ENCODE measurements at regions not wholly inside any gene's neighbourhood (a gene's known extent, or its start where the extent isn't known, plus 50 kb on each side); places are given as distances from the start of the nearest gene placed in this dataset.

DNA sequence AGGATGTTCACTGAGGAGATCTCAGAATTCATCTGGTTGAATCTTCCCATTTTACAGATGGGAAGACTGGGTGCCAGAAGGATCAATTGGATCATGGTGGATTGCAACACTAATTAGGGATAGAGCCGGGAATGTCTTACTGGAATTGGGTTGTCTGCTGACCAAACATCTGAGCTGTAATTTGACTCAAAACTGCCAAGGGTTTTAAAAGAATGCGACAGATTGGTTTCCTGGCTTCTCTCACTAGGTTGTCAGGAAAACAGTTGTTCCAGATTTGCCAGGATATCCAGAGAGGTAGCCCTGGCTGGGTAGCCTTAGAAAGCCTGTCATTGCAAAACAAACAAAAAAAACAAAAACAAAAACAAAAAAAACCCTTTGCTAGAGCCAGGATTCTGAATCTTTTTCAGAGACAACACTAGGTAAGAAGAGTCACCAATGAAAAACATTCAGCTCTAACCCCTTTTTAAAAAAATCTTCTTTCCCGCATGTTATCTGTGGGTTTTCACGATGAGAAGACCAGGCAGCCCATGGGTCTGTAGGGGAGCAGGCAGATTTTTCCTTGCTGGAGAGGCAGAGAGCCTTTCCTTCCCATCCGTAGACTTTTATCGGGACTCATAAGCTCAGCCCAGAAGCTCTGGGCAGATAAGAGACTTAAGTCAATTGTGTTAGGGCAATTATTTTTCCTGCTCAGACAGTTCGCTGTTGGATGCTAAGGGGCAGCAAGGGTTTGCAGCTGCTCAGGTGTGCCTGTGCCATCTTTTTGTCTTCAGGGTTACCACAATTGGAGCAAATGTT lies 418.9 kb downstream of the PRDM2 start:
- Histone ChIP-seq H3K27ac (ENCODE audit: low read depth in 1 of 2, low read length in 1 of 2) (no peak overlapping the region), H3K4me1 (ENCODE audit: control insufficient read depth in 5 of 5, insufficient read depth in 5 of 5, low read length in 5 of 5) (no peaks in the 10 kb centered on the region), H3K9ac (ENCODE audit: insufficient read depth in 1 of 2, low read length in 2 of 2) (no peak overlapping the region), H3K27me3 (ENCODE audit: control insufficient read depth in 3 of 3, insufficient read depth in 3 of 3, low read length in 2 of 3) (no peaks in the 10 kb centered on the region), H3K9me3 (ENCODE audit: control insufficient read depth in 4 of 4, insufficient read depth in 3 of 4, low read length in 3 of 4) (no peaks in the 10 kb centered on the region), H3K36me3 (ENCODE audit: control insufficient read depth in 4 of 4, insufficient read depth in 4 of 4, low read length in 4 of 4) (no peaks in the 10 kb centered on the region), H3K4me3 (no peak overlapping the region)
- DNase-seq (no peak), ATAC-seq (ENCODE audit: insufficient read depth, low FRiP score) (no peak)
- no peak for TF ChIP-seq CTCF (IDR thresholded peaks at IDR 0.05; ENCODE audit: control extremely low read depth, extremely low read depth)
- WGBS, 2 donors, result 43 to 62% methylated on average over 7 of the region's 7 CpGs

DNA sequence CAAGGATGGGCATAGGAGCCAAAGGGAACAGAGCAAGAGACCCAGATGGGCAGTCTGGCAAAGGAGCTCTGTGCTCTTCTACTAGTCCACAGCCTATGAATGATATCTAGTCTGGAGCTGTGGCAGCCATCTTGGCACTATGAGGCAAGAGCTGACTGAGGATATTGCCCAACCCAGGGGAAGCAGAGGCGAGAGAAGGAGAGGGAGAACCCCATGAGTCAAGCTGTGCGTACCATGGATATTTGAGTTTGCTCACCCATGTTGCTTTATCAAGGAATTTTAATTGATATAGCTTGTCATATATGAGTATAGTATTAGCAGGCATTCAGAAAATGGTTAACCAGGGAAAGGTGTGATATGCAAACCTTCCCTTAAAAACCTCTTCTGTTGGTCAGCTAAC lies 420.9 kb downstream of the PRDM2 start:
- no peak for DNase-seq
- Histone ChIP-seq H3K36me3 (ENCODE audit: control insufficient read depth in 4 of 4, insufficient read depth in 4 of 4, low read length in 4 of 4) (no peaks in the 10 kb centered on the region), H3K27me3 (ENCODE audit: control insufficient read depth in 3 of 3, insufficient read depth in 3 of 3, low read length in 2 of 3) (no peaks in the 10 kb centered on the region), H3K4me3 (no peak overlapping the region), H3K27ac (ENCODE audit: low read depth in 1 of 2, low read length in 1 of 2) (no peak overlapping the region), H3K9me3 (ENCODE audit: control insufficient read depth in 4 of 4, insufficient read depth in 3 of 4, low read length in 3 of 4) (no peaks in the 10 kb centered on the region), H3K9ac (ENCODE audit: insufficient read depth in 1 of 2, low read length in 2 of 2) (no peak overlapping the region), H3K4me1 (ENCODE audit: control insufficient read depth in 5 of 5, insufficient read depth in 5 of 5, low read length in 5 of 5) (no peaks in the 10 kb centered on the region)
- WGBS, 2 donors, result 57 to 83% methylated on average over 2 of the region's 2 CpGs
- TF ChIP-seq CTCF (IDR thresholded peaks at IDR 0.05; ENCODE audit: control extremely low read depth, extremely low read depth), result no peak
- ATAC-seq (ENCODE audit: insufficient read depth, low FRiP score), result no peak

DNA sequence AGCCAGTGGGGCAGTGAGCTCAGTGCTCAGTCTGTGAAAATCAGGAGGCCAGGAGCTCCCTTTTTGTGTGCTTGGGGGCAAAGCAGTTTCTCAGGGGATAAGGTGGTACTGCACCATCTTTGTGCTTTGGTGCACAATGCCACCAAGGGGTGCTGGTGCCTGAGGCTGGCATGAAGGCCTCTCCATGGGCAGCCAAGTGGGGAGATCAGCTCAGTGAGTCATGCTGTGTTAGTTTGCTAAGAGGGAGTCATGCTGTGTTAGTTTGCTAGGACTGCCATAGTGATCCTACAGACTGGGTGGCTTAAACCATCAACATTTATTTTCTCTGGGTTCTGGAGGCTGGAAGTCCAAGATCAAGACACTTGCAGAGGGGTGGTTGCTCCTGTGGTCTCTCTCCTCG lies 428.1 kb downstream of the PRDM2 start:
- H3K4me1 ChIP-seq (ENCODE audit: control insufficient read depth in 5 of 5, insufficient read depth in 5 of 5, low read length in 5 of 5), result no peaks in the 10 kb centered on the region
- H3K4me3 ChIP-seq, result no peak overlapping the region
- peaks cover 0 to 4% (median 0%) of the 10 kb centered on the region in 4 donors for H3K9me3 ChIP-seq (ENCODE audit: control insufficient read depth in 4 of 4, insufficient read depth in 3 of 4, low read length in 3 of 4)
- no peaks in the 10 kb centered on the region for H3K36me3 ChIP-seq (ENCODE audit: control insufficient read depth in 4 of 4, insufficient read depth in 4 of 4, low read length in 4 of 4)
- H3K27me3 ChIP-seq (ENCODE audit: control insufficient read depth in 3 of 3, insufficient read depth in 3 of 3, low read length in 2 of 3), result no peaks in the 10 kb centered on the region
- DNase-seq (no peak), ATAC-seq (ENCODE audit: insufficient read depth, low FRiP score) (no peak)
- H3K27ac ChIP-seq (ENCODE audit: low read depth in 1 of 2, low read length in 1 of 2), result no peak overlapping the region
- no peak overlapping the region for H3K9ac ChIP-seq (ENCODE audit: insufficient read depth in 1 of 2, low read length in 2 of 2)
- 89 to 96% methylated on average over 1 of the region's 1 CpG for WGBS, 2 donors
- no peak for TF ChIP-seq CTCF (IDR thresholded peaks at IDR 0.05; ENCODE audit: control extremely low read depth, extremely low read depth)

DNA sequence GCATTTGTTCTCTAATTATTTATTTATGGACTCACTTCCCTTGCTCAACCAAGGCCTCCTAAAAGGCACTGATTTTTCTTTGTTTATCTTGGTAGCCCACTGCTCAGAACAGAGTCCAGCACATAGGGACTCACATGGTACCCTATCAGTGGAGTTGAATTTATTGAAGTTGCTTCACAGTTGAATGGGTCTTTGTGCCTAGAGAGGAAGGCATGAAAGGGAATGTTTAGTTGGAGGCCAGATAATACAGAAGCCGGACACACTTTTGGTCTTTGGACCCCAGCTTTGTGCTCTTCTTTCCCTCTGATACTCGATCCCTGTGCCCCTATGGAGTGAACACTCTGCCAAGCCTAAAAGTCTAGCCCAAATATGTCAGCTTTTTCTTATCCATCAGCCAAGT lies 429.0 kb downstream of the PRDM2 start:
- ATAC-seq (ENCODE audit: insufficient read depth, low FRiP score), result no peak
- H3K9me3 ChIP-seq (ENCODE audit: control insufficient read depth in 4 of 4, insufficient read depth in 3 of 4, low read length in 3 of 4), result peaks cover 0 to 4% (median 0%) of the 10 kb centered on the region in 4 donors
- H3K4me3 ChIP-seq, result no peak overlapping the region
- WGBS, 2 donors, result 78 to 87% methylated on average over 2 of the region's 2 CpGs
- no peak overlapping the region for H3K9ac ChIP-seq (ENCODE audit: insufficient read depth in 1 of 2, low read length in 2 of 2)
- H3K27ac ChIP-seq (ENCODE audit: low read depth in 1 of 2, low read length in 1 of 2), result no peak overlapping the region
- H3K36me3 ChIP-seq (ENCODE audit: control insufficient read depth in 4 of 4, insufficient read depth in 4 of 4, low read length in 4 of 4), result no peaks in the 10 kb centered on the region
- no peaks in the 10 kb centered on the region for H3K4me1 ChIP-seq (ENCODE audit: control insufficient read depth in 5 of 5, insufficient read depth in 5 of 5, low read length in 5 of 5)
- TF ChIP-seq CTCF (IDR thresholded peaks at IDR 0.05; ENCODE audit: control extremely low read depth, extremely low read depth), result no peak
- no peaks in the 10 kb centered on the region for H3K27me3 ChIP-seq (ENCODE audit: control insufficient read depth in 3 of 3, insufficient read depth in 3 of 3, low read length in 2 of 3)
- no peak for DNase-seq
